AML-193 (cell line): ENCODE measurements at regions not wholly inside any gene's neighbourhood (a gene's known extent, or its start where the extent isn't known, plus 50 kb on each side); places are given as distances from the start of the nearest gene placed in this dataset.

Experiments used
- DNase-seq, 2 experiments: peaks; one replicate each; lab custom pipeline; 2025; lab: John Stamatoyannopoulos, UW

GRCh38 chr6:25012657-25013056 lies 76.9 kb upstream of the RIPOR2 start:
- peak; percentile 13 to 40 for DNase-seq

GRCh38 chr6:25013246-25013645 lies 77.5 kb upstream of the RIPOR2 start:
- DNase-seq, result no peak

DNA sequence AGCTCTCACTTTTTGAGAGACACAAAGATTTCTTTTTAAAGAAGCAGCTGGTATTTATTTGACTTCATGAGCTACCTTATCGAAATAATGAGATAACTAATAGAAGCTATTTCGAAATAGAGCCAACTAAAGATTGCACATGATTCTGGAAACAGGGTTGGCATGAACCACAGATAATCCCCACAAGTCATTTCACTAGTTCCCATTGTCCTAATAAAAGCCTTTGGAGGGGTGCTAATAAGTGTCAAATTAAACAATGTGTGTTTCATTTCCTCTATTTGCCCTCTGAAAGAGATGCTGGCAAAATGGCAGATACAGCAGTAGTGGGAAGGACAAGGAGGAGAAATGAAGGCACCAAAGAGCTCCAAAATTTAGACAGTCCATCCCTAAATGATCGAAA lies 78.6 kb upstream of the RIPOR2 start:
- DNase-seq, result no peak

DNA sequence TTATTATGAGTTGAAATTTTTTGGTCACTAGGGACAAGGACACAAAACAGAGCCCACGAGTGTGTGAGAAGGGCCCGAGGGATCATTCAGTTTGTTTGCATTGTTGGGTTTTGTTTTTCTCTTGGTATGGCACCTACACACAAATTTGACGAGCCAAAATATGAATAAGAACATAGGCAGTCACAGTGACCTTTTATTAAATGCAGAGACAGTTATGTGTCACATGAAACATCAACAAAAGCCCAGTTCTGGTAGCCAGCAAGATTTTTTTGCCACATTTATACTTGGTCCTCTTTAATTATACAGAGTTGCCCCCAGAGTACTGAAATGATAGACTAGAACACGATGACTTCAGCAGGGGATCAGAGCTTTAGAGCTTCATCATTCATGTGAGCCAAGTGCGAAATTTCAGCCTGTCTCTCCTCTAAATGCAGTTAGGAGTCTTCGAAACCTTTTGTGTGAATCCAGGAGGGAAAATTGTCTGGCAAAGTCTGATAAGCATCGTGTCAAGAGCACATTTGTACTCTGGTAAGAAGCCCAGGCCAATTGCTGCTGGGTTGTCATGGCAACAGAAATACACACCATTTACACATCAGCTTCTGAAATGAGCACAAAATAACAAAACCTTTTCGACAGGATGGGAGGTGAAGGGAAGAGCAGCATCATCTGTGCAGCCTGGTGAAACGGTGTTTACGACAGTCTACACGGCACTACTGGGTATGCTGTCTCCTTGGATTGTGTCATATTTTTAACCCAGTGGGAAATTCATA lies 79.2 kb upstream of the RIPOR2 start:
- no peak for DNase-seq

DNA sequence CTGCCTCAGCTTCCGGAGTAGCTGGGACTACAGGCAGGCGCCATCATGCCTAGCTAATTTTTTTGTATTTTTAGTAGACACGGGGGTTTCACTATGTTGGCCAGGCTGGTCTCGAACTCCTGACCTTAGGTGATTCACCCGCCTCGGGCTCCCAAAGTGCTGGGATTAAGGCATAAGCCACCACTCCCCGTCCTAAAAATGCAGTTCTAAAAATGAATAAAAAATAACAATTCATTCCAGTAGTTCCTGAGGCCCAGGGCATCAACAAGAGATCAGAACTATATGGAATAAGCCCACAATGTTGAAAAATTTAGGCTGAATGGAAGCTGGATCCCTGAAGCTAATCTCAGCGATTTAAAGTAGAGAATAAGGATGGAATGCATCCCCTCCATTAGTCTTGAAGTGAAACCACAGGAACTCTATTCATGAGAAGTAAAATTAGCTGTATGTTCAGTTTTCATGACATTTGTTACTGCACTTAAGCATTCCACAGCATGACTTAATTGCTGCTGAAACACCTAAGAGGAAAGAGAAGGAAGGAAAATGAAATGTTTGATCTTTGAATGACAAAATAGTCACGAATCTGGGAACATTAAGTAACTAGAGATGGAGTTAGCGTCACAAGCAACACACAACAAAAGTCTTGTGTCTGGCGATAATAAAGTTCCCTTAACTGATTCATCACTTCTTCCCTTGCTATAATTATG lies 80.4 kb upstream of the RIPOR2 start:
- DNase-seq, result no peak

DNA sequence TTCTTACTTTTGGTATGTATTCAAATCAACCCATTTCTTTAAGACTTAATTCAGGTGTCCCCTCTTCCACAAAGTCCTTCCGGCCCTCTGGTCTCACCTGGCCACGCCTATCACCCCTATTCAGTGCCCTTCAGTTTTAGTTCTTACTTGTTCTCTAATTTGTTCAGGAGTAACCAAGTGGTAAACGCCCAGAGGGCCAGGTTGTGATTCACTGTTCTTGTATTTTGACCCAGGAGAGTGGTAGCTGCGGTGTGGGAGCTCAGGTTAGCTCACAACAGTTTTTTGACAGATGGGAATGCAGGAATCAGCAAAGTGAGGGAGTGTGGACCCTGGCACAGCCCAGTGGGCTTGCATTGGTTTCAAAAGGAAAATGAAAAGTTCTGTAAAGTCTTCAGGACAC lies 81.7 kb upstream of the RIPOR2 start:
- DNase-seq, result no peak

DNA sequence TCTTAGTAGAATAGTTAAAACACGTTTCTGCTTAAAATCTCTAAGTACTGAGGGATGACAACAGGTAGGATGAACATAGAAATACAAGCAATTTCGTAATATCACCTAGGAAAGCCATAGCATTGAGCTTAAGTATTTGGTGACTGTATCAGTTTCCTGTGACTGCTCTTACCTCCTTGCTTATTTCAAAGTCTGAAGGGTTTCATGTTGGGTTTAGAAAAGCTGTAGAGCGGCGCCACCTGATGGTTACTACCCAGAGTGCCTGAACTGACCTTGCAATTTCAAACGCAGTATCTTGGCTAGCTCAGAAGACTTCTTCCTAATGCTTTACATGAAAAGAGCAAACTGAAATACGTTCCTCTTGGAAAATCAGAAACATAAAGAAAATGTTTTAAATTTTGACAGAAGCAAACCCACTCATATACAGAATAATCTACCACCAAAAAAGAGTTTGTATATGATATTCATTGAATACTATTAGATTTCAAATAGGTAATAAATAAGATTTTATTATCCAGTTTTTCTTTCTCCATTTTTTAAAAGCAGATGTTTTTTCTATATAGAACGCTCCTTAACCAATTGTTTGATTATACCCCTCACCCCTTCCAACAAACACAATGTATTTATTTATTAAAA lies 82.3 kb upstream of the RIPOR2 start:
- peak; percentile 88 to 92 for DNase-seq

GRCh38 chr6:25018568-25018954 lies 82.8 kb upstream of the RIPOR2 start:
- DNase-seq, result no peak

GRCh38 chr6:25022140-25022553 lies 86.4 kb upstream of the RIPOR2 start:
- peak; percentile 60 to 62 for DNase-seq

DNA sequence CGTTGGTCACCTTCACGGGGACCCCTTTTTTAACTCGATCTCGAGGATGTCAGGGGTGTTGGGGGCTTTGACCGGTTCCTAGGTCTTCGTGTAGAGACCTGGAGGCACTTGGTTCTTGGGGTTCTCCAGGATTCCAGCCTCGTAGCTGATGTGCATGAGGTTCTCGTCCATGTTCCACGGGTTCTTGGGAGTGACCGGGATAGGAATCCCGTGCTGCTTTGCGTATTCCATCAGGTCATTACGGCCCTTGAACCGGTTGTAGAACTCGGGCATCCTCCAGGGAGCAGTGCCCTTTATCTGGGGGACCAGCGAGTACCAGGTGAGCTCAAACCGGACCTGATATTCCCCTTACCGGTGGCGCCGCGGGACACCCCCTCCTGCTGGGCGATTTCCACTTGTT lies 88.0 kb upstream of the RIPOR2 start:
- DNase-seq, result no peak

GRCh38 chr6:25024821-25025220 lies 89.1 kb upstream of the RIPOR2 start:
- DNase-seq, result no peak

- no peak for DNase-seq
Observed at GRCh38 chr6:25025248-25025918, 89.6 kb upstream of the RIPOR2 start.

DNA sequence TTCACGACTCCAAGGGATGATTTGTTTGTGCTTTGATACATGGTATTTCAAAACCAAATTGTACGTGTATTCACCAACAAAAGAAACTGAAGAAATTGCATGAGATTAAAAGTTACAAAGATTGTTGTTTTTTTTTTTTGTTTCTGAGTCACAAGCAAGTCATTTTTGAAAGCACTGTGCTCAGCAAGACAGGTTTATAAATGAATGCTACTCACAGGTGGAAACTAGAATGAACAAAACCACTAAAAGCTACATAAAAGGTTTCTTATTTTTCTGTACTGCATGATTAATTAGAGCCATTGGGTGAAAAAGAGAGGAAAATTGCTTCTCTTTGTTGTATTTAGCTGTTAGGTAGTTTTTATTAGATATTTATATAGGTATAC lies 90.2 kb upstream of the RIPOR2 start:
- DNase-seq, result no peak

- DNase-seq, result peak in 1 of 2 experiments; percentile 56
Observed at GRCh38 chr6:25026723-25027122, 91.0 kb upstream of the RIPOR2 start.

DNA sequence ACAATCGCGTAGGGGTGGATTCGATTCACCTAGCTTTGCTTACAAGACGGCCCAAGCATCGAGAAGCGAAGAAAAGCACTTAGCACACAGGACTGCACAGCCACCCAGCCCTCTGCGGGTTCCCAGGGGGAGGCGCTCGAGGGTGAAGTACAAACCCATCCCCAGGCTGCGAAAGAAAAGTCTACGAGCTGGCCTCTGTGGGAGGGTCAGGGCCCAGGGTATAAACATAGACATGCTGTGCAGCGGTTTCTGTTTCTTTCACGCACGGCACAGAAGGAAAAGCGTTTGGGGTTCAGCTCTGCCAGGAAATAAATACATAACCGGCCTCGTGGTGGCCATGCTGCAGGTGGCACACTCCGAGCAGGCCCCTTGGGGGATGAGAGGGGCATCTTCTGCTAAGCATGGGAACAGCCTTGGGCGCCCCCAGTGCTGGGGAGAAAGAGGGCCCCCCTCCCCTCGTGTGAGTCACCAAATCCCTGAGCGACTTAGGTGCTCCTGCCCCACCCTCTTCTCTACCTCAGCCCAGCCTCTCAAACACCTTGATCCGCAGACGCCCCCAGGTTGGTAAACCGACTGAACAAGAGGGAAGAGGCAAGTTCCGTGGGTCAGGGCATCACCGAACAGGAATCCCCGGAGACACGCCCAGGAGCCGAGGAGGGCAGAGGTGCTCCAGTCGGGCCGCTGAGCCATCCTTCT lies 91.6 kb upstream of the RIPOR2 start:
- peak; percentile 81 to 83 for DNase-seq

- no peak for DNase-seq
Observed at GRCh38 chr6:25028328-25028727, 92.6 kb upstream of the RIPOR2 start.

DNA sequence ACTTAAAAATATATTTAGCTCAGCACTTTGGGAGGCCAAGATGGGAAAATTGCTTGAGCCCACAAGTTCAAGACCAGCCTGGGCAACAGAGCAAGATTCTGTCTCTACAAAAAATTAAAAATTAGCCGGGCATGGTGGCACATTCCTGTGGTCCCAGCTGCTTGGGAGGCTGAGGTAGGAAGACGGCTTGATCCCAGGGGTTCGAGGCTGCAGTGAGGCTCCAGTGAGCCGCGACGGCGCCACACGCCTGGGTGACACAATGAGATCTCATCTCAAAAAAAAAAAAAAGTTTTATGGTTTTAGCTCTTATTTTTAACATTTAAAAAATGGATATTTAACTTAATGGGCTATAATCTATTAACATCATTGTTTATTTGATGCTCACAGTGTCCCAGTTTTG lies 97.2 kb upstream of the RIPOR2 start:
- DNase-seq, result no peak

GRCh38 chr6:25034431-25034921 lies 98.7 kb upstream of the RIPOR2 start:
- peak; percentile 23 to 24 for DNase-seq

- peak in 1 of 2 experiments; percentile 29 for DNase-seq
Observed at GRCh38 chr6:25035174-25035511, 99.4 kb upstream of the RIPOR2 start.

DNA sequence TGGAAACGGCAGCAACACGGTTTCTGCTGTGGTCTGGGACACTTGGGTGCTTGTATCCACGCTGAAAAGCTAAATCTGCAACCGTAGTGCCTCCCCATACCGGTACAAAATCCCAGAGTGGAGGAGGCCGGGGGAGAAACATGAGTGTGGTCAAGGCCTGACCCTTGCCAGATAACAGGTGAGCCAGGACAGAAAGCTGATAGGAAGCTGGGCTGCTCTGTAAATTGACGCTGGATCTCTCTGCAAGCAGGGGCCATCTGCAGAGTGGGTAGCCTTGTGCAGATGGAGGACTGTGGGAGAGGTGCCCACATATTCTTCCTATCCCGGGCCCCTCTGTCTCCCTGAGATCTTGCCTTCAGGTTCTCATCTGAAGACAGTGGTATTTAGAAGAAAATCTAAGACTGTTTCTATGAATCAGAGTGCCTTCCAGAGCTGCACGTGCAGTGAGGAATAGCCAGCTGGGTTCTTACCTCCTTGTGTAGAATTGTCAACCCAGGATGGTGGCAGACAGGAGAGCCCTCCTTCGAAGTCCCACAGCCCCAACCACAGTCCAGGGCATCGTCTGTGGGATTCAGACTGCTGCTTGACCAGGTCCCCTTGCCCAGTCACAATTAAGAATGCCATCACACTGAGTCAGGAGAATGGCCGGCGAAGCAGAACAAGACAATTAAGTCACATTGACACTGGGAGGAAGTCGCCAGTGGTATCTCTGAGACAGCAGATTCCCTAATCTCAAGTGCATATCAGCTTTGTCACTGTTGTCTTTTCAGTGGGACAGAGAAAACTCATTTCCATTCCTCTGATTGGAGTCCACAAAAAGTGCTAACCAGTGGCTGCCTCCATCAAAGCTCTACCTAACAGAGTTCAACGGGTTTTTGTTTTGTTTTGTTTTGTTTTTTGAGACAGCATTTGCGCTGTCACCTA lies 100.0 kb upstream of the RIPOR2 start:
- DNase-seq, result peak; percentile 53 to 59

GRCh38 chr6:25036461-25036860 lies 100.7 kb upstream of the RIPOR2 start:
- no peak for DNase-seq
